OCI-LY3 (cell line): ENCODE measurements at regions not wholly inside any gene's neighbourhood (a gene's known extent, or its start where the extent isn't known, plus 50 kb on each side); places are given as distances from the start of the nearest gene placed in this dataset.

Experiments
- CTCF ChIP-seq: fragments of 200-600, 300-600 bp; sonication (generic); IDR thresholded peaks from 2 replicates; pipeline ENCODE4 v1.5.1; 2014; ENCODE audit warnings: antibody characterized with exemption, low read length, low read depth
- EZH2phosphoT487 ChIP-seq: fragments of 200-600 bp; shearing (Covaris generic); IDR thresholded peaks from 2 replicates; pipeline ENCODE4 v1.6.1; 2018; ENCODE audit warnings: antibody characterized with exemption, mixed run types, low read depth

DNA sequence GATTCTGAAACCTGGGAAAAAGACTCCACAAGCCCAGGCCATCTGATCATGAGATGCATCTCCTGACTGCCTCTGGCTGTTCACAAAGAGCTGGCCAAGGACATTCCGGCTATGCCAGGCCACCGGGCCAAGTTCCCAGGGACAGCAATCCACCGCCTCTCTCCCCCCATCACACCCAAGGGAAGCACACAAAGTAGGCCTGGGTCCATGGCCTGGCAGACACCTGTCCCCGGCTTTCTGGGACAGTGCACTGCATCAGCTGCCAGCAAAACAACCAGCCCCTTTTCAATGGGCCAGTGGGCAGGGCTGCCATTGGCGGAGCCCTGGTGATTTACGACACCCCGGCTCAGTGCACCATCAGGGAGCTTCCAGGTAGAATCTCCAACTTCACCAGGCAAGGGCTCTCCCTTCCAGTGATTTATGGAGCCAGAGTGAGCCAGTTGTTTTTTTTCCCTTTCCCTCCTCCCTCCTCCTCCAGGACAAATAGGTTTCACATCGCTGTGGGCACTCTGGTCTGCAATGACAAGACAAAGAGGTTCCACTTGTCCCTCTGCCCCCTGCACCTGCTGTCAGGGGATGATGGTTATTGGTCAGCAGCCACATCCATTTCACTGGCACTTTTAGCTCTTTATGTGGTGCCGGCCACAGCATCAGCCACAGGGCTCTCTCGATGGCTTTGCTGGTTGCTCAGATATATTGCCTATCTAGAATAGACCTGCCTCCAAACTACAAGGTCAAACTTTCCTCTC is 149.6 kb downstream of the SLC38A6 start:
- TF ChIP-seq CTCF (no peak), EZH2phosphoT487 (no peak)
